SH-SY5Y (cell line): ENCODE measurements at regions not wholly inside any gene's neighbourhood (a gene's known extent, or its start where the extent isn't known, plus 50 kb on each side); places are given as distances from the start of the nearest gene placed in this dataset.

Experiments
- GATA2 ChIP-seq: IDR thresholded peaks from 2 replicates; pipeline ENCODE4 v1.6.1; 2011; ENCODE audit warnings: mild to moderate bottlenecking, low read depth, low read length
- GATA3 ChIP-seq: IDR thresholded peaks from 2 replicates; pipeline ENCODE4 v1.6.1; 2011; ENCODE audit warnings: low read depth, mild to moderate bottlenecking, low read length, moderate library complexity

DNA sequence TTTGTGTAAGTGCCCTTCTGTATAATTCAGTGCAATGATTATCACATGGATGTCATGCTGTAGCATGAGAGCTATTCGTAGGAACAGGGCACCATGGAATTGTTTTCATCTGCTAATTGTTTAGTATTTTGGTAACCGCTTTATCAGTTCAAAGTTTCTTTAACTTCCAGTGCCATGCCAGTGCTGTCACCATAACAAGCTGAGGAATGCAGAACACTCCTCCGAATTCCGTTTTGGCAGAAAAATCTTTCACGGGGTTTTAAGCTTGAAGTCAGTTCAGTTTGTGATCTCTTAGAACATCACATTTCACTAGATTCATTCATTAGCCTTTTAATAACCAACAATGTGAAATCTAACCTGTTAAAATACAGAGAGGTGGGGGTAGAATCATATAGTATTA lies 117.2 kb upstream of the SEMA3C start:
- TF ChIP-seq GATA2, result no peak
- TF ChIP-seq GATA3, result no peak
